ENCODE measurements at regions not wholly inside any gene's neighbourhood (a gene's known extent, or its start where the extent isn't known, plus 50 kb on each side); places are given as distances from the start of the nearest gene placed in this dataset.

DNA sequence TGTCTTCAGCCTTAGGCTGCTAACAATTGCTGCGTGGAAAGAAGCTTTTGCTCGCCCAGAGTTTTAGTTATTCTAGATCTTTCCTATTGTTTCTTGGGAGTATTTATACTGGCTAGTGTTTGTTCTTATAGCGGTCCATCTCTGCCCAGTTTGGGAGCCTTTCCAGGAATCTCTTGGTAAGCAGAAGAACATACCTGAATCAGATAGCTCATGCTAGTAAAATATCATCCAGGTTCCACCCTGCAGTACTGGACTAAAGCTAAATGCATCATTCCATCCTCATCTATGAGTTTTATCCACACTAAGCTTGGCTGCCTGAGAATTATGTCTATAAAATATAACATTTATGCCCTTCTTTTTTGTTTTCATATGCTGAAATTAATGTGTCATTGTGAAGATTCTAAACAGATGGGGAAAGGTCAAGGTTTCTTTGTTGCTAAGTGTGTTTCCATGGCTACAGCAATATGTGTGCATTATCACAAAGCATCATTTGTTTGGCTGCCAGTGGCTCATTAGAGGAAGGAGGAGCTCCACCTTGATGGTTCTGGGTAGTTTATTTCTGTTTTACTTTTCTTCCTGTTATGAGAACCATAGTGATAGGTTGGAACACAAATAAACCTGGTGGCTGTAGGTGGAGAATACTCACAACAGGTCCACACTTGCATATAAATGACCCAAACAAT lies 182.8 kb downstream of the PIK3C3 start:
- no peak overlapping the region for H3K27ac ChIP-seq (ENCODE audit: low read length)
- H3K36me3 ChIP-seq (ENCODE audit: control insufficient read depth, low read depth, low read length): no peaks in the 10 kb centered on the region
- H3K9me3 ChIP-seq (ENCODE audit: control insufficient read depth, low read depth, low read length): peaks cover 8% of the 10 kb centered on the region
- H3K27me3 ChIP-seq (ENCODE audit: control insufficient read depth, insufficient read depth, low read length): no peaks in the 10 kb centered on the region
- no peak overlapping the region for H3K4me3 ChIP-seq (ENCODE audit: low read length)
- no peak overlapping the region for H3K9ac ChIP-seq (ENCODE audit: low read length)
- no peaks in the 10 kb centered on the region for H3K4me1 ChIP-seq (ENCODE audit: control insufficient read depth, low read depth, low read length)

DNA sequence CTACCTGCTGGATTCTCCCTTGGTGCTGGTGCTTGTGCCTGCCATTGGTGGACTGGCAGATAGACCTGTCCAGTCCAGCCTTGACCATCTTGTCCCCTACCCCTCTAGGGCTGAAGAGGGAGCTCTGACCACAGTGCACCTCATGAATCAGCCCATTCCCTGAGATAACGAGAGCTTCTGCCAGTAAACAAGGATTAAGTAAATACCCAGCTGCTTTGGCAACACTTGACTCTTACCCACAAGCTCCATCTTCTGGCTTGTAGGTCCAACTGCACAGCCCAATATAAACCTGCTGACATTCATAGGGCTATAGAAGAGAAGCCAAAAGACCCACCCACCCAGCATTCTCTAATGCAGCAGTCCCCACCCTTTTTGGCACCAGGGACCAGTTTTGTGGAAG lies 186.4 kb downstream of the PIK3C3 start:
- Histone ChIP-seq H3K27ac (ENCODE audit: low read length) (no peak overlapping the region), H3K4me3 (ENCODE audit: low read length) (no peak overlapping the region), H3K27me3 (ENCODE audit: control insufficient read depth, insufficient read depth, low read length) (no peaks in the 10 kb centered on the region), H3K9me3 (ENCODE audit: control insufficient read depth, low read depth, low read length) (peaks cover 8% of the 10 kb centered on the region), H3K4me1 (ENCODE audit: control insufficient read depth, low read depth, low read length) (no peaks in the 10 kb centered on the region), H3K9ac (ENCODE audit: low read length) (no peak overlapping the region), H3K36me3 (ENCODE audit: control insufficient read depth, low read depth, low read length) (no peaks in the 10 kb centered on the region)

DNA sequence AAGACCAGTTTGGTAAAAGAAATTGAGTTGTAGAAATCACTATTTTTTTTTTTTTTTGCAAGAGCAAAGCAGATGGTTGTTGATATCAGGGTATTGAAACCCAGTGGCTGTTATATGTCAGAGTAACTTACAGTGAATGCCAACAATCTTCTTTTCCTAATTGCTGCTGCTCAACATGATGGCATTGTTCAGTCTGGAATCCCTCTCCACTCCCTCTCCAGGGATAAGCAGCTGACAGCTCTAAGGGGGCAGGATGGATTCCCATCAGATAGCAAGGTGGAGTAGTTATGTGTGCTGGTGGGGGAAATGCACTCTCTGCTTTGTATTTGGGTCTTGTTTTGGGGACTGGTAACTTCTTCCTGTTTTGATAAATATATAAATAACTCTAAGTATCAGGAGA lies 200.0 kb downstream of the PIK3C3 start:
- H3K36me3 ChIP-seq (ENCODE audit: control insufficient read depth, low read depth, low read length): no peaks in the 10 kb centered on the region
- no peak overlapping the region for H3K4me3 ChIP-seq (ENCODE audit: low read length)
- H3K9me3 ChIP-seq (ENCODE audit: control insufficient read depth, low read depth, low read length): no peaks in the 10 kb centered on the region
- no peak overlapping the region for H3K9ac ChIP-seq (ENCODE audit: low read length)
- no peaks in the 10 kb centered on the region for H3K4me1 ChIP-seq (ENCODE audit: control insufficient read depth, low read depth, low read length)
- no peak overlapping the region for H3K27ac ChIP-seq (ENCODE audit: low read length)
- H3K27me3 ChIP-seq (ENCODE audit: control insufficient read depth, insufficient read depth, low read length): no peaks in the 10 kb centered on the region

DNA sequence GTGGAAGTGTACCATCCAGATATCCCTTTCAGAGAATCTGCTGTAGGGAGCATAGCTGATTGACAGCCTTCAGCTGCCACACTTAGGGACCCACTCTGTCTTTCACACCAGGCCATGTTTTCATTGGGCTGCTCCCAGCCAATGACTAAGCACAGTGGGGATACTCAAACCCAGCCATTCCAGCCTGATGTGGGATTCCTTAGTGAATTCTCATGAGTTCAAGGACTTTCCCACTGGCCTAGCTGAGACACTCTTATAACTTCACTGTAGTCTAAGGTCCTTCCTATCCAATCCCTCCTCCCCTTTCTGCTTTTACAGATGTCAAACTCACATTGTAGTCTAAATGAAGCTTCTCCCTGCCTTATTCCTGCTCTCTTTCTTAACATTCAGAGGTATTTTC lies 201.2 kb downstream of the PIK3C3 start:
- H3K4me1 ChIP-seq (ENCODE audit: control insufficient read depth, low read depth, low read length): no peaks in the 10 kb centered on the region
- no peaks in the 10 kb centered on the region for H3K27me3 ChIP-seq (ENCODE audit: control insufficient read depth, insufficient read depth, low read length)
- no peak overlapping the region for H3K27ac ChIP-seq (ENCODE audit: low read length)
- no peak overlapping the region for H3K4me3 ChIP-seq (ENCODE audit: low read length)
- no peak overlapping the region for H3K9ac ChIP-seq (ENCODE audit: low read length)
- H3K9me3 ChIP-seq (ENCODE audit: control insufficient read depth, low read depth, low read length): no peaks in the 10 kb centered on the region
- H3K36me3 ChIP-seq (ENCODE audit: control insufficient read depth, low read depth, low read length): no peaks in the 10 kb centered on the region

DNA sequence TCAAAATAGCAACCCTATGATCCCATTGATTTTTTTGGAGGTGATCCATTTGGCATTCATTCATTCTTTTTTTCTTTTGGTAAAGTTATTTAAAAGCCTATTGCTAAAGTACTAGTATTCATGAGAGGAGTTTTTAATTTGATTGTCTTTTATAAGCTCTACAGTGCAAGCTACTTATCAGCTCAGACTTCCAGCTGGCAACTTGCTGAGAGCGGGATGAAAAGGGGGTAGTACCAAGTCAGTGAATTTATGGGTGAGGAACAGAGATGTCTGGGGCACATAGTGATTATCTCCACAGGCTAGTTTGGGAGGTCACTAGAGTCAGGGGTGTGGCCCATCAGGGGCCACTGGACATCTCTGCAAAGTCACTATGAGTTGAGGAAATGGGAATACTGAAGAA lies 202.4 kb downstream of the PIK3C3 start:
- Histone ChIP-seq H3K27ac (ENCODE audit: low read length) (no peak overlapping the region), H3K4me3 (ENCODE audit: low read length) (no peak overlapping the region), H3K27me3 (ENCODE audit: control insufficient read depth, insufficient read depth, low read length) (no peaks in the 10 kb centered on the region), H3K9me3 (ENCODE audit: control insufficient read depth, low read depth, low read length) (no peaks in the 10 kb centered on the region), H3K36me3 (ENCODE audit: control insufficient read depth, low read depth, low read length) (no peaks in the 10 kb centered on the region), H3K4me1 (ENCODE audit: control insufficient read depth, low read depth, low read length) (no peaks in the 10 kb centered on the region), H3K9ac (ENCODE audit: low read length) (no peak overlapping the region)

DNA sequence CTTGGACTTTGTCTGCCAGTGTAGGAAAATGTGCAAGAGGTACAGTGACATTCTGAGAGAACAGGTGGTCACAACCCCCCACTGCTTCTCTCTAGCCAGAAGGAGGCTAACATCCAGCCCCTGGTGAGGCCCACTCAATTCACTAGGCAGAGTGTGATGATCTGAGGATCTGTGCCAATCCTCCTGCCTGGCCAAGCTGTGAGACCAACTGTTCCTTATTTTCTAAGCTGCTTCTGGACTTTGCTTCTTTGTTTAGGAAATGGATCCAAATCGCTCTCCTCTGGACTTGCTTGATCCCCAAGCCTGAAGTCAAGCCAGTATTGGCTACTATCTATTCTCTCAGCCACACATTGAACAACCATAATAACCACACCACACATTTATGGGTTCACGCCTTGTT lies 202.8 kb downstream of the PIK3C3 start:
- Histone ChIP-seq H3K9ac (ENCODE audit: low read length) (no peak overlapping the region), H3K36me3 (ENCODE audit: control insufficient read depth, low read depth, low read length) (no peaks in the 10 kb centered on the region), H3K4me1 (ENCODE audit: control insufficient read depth, low read depth, low read length) (no peaks in the 10 kb centered on the region), H3K4me3 (ENCODE audit: low read length) (no peak overlapping the region), H3K9me3 (ENCODE audit: control insufficient read depth, low read depth, low read length) (no peaks in the 10 kb centered on the region), H3K27me3 (ENCODE audit: control insufficient read depth, insufficient read depth, low read length) (no peaks in the 10 kb centered on the region), H3K27ac (ENCODE audit: low read length) (no peak overlapping the region)

DNA sequence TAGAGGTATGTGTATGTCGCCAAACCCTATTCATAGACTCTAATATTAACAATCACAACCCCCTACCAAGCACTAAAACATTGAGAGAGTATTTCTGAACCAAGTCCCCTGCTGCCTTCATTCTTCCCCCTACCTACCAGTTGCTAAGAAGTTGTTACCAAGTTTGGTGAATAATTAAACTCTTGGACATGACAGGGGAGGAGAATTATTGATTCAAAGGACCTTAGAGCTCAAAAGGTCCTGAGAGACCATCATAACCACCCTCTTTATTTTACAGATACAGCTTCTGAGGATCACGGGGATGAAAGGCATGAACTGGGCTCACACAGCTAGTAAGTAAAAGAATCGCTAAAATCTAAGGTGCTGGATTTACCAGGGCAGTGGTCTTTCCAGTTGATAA lies 204.1 kb downstream of the PIK3C3 start:
- no peaks in the 10 kb centered on the region for H3K9me3 ChIP-seq (ENCODE audit: control insufficient read depth, low read depth, low read length)
- H3K36me3 ChIP-seq (ENCODE audit: control insufficient read depth, low read depth, low read length): no peaks in the 10 kb centered on the region
- no peaks in the 10 kb centered on the region for H3K4me1 ChIP-seq (ENCODE audit: control insufficient read depth, low read depth, low read length)
- no peak overlapping the region for H3K9ac ChIP-seq (ENCODE audit: low read length)
- H3K27me3 ChIP-seq (ENCODE audit: control insufficient read depth, insufficient read depth, low read length): no peaks in the 10 kb centered on the region
- no peak overlapping the region for H3K4me3 ChIP-seq (ENCODE audit: low read length)
- no peak overlapping the region for H3K27ac ChIP-seq (ENCODE audit: low read length)

DNA sequence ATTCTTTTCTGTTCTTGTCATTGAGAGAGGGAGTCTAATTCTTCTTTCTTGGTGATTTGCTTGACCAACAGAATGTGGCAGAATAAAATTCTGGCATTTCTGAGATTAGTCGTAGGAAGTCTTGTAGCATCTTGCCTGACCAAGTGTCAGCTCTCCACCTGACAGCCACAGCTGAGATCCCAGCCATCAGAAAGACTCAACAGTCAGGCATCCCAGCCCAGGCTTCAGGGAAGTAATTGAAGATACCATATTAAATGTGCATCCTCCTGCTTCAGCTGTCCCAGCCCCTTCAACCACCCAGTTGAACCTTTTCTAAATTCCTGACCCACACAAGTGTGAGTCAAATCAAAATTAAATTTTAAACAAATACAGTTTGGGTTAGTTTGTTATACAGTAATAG lies 208.3 kb downstream of the PIK3C3 start:
- Histone ChIP-seq H3K27ac (ENCODE audit: low read length) (no peak overlapping the region), H3K4me1 (ENCODE audit: control insufficient read depth, low read depth, low read length) (no peaks in the 10 kb centered on the region), H3K9ac (ENCODE audit: low read length) (no peak overlapping the region), H3K27me3 (ENCODE audit: control insufficient read depth, insufficient read depth, low read length) (no peaks in the 10 kb centered on the region), H3K9me3 (ENCODE audit: control insufficient read depth, low read depth, low read length) (no peaks in the 10 kb centered on the region), H3K36me3 (ENCODE audit: control insufficient read depth, low read depth, low read length) (no peaks in the 10 kb centered on the region), H3K4me3 (ENCODE audit: low read length) (no peak overlapping the region)

DNA sequence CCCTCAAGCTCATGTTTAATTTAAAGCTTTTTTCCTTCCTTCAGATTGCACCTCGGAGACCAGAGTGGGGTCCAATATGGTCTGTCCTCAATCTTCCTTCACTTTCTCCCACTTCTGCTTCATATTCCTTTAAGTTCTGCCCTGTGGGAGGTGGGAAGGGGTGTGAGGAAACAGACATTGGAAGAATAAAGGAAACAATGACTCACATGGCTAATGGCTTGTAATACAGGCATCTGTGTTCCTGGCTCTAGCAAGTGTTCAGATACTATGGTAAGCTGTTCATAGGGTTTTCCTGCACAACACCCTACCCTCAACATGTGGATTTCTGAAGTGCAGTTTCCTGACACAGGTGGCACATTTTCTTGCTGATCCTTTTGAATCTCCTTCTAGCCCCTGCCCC lies 209.5 kb downstream of the PIK3C3 start:
- H3K27me3 ChIP-seq (ENCODE audit: control insufficient read depth, insufficient read depth, low read length): no peaks in the 10 kb centered on the region
- no peak overlapping the region for H3K27ac ChIP-seq (ENCODE audit: low read length)
- H3K9me3 ChIP-seq (ENCODE audit: control insufficient read depth, low read depth, low read length): no peaks in the 10 kb centered on the region
- H3K9ac ChIP-seq (ENCODE audit: low read length): no peak overlapping the region
- H3K4me3 ChIP-seq (ENCODE audit: low read length): no peak overlapping the region
- no peaks in the 10 kb centered on the region for H3K4me1 ChIP-seq (ENCODE audit: control insufficient read depth, low read depth, low read length)
- H3K36me3 ChIP-seq (ENCODE audit: control insufficient read depth, low read depth, low read length): no peaks in the 10 kb centered on the region

DNA sequence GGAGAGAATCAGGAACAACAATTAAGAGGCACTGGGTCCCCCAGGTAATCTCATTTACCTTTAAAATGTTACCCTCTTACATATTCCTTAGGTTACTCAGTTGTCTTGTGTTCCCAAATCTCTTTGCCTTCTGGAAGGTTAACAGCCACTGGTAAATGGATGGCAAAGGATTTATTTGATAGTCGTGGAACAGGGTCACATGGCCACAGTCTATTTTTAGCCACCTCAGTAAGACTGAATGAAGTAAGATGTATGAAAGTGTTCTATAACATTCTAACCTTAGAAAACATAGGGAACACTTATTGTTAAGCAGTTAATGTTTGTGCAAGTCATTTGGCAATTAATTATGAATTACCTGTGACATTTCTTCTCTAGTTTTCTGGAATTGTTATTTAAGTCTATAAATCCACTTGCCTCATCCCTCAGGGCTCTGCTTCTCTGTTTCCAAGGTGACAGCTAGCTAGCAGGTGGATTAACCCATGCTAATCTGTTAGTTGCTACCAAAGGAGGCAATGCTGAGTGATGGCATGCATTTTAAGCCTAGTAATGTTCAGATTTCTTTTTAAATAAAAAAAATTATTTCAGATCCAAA lies 211.0 kb downstream of the PIK3C3 start:
- H3K4me3 ChIP-seq (ENCODE audit: low read length): no peak overlapping the region
- H3K27me3 ChIP-seq (ENCODE audit: control insufficient read depth, insufficient read depth, low read length): no peaks in the 10 kb centered on the region
- no peak overlapping the region for H3K27ac ChIP-seq (ENCODE audit: low read length)
- H3K36me3 ChIP-seq (ENCODE audit: control insufficient read depth, low read depth, low read length): no peaks in the 10 kb centered on the region
- H3K9me3 ChIP-seq (ENCODE audit: control insufficient read depth, low read depth, low read length): no peaks in the 10 kb centered on the region
- no peaks in the 10 kb centered on the region for H3K4me1 ChIP-seq (ENCODE audit: control insufficient read depth, low read depth, low read length)
- H3K9ac ChIP-seq (ENCODE audit: low read length): no peak overlapping the region

DNA sequence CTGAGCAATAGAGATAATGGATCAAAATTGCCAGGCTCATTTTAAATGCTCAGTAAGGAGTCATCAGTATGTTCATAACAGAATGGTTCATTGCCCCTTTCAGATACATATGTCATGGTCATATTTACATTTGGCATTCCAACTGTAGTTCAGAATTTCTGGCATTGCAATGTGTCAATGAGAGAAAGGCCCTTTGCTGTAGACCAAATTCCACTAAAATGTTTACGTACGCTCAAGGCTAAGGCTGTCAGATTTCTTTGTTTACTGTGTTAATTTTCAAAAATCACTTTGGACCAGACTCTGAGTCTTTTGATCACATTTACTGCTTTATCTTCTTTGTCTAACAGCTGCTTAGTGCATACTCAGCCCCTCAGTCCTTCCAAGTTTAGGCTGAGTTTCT lies 213.5 kb downstream of the PIK3C3 start:
- no peaks in the 10 kb centered on the region for H3K27me3 ChIP-seq (ENCODE audit: control insufficient read depth, insufficient read depth, low read length)
- no peaks in the 10 kb centered on the region for H3K9me3 ChIP-seq (ENCODE audit: control insufficient read depth, low read depth, low read length)
- no peaks in the 10 kb centered on the region for H3K36me3 ChIP-seq (ENCODE audit: control insufficient read depth, low read depth, low read length)
- no peak overlapping the region for H3K27ac ChIP-seq (ENCODE audit: low read length)
- no peak overlapping the region for H3K4me3 ChIP-seq (ENCODE audit: low read length)
- no peak overlapping the region for H3K9ac ChIP-seq (ENCODE audit: low read length)
- H3K4me1 ChIP-seq (ENCODE audit: control insufficient read depth, low read depth, low read length): no peaks in the 10 kb centered on the region

DNA sequence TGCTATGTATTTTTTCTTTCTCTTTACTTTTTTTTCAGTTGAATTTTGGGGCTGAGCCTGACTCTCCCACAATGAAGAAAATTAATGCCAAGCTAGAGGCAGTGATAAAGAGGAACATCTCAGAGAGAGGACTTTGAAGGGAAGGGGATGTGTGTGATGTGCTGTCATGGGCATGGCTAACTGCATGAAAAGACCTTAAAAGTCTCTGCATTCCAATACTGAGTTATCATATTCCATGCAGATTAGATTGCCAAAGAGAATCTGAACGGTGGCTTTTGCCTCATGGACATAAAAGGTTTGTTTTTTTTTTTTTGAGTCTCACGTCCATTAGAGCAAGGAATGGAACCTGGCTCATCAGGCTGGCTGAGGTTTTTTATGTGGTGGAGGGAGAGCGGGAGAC lies 213.9 kb downstream of the PIK3C3 start:
- Histone ChIP-seq H3K4me1 (ENCODE audit: control insufficient read depth, low read depth, low read length) (no peaks in the 10 kb centered on the region), H3K4me3 (ENCODE audit: low read length) (no peak overlapping the region), H3K36me3 (ENCODE audit: control insufficient read depth, low read depth, low read length) (no peaks in the 10 kb centered on the region), H3K9ac (ENCODE audit: low read length) (no peak overlapping the region), H3K9me3 (ENCODE audit: control insufficient read depth, low read depth, low read length) (no peaks in the 10 kb centered on the region), H3K27me3 (ENCODE audit: control insufficient read depth, insufficient read depth, low read length) (no peaks in the 10 kb centered on the region), H3K27ac (ENCODE audit: low read length) (no peak overlapping the region)
